NCI-H1694 treated with DMSO at 0.1 percent for 48 hours (cell line): ENCODE measurements at regions not wholly inside any gene's neighbourhood (a gene's known extent, or its start where the extent isn't known, plus 50 kb on each side); places are given as distances from the start of the nearest gene placed in this dataset.

Experiments
- DNase-seq: peaks from one replicate; lab custom pipeline; 2025; lab: John Stamatoyannopoulos, UW

DNA sequence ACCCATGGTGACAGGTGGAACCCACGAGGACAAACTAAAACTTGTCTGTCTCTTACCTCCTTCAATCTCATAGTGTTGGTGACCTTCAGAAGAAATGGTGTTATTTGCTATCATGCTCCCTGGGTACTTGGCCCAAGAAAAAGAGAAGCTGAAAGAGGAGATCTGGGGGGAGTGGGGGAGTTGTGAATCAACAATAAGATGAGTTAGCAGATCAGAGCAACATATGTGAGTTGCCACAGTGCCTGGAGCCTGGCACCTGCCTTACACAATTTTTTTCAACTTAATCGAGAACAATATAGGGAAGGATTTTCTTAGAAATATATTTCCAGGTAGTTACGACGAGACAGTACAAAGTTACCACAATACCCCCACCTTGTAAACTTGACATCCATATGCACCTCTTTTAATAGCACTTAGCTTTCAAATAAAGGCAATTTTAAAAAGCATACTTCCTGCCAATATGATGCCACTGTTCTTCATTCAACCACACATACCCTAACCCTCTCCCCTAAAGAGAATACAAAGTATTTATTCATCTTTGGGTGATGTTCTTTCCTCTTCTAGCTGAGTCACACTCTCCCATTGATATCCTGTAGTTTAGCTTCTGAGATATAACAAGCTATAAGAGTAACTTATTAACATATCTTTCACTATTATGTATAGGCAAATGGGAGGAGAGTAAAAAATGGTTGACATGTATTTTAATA lies 424.1 kb upstream of the OR4E1 start:
- DNase-seq = no peak

GRCh38 chr14:22097072-22097471 lies 423.5 kb upstream of the OR4E1 start:
- DNase-seq = no peak

GRCh38 chr14:22096514-22096895 lies 422.9 kb upstream of the OR4E1 start:
- DNase-seq = no peak

DNA sequence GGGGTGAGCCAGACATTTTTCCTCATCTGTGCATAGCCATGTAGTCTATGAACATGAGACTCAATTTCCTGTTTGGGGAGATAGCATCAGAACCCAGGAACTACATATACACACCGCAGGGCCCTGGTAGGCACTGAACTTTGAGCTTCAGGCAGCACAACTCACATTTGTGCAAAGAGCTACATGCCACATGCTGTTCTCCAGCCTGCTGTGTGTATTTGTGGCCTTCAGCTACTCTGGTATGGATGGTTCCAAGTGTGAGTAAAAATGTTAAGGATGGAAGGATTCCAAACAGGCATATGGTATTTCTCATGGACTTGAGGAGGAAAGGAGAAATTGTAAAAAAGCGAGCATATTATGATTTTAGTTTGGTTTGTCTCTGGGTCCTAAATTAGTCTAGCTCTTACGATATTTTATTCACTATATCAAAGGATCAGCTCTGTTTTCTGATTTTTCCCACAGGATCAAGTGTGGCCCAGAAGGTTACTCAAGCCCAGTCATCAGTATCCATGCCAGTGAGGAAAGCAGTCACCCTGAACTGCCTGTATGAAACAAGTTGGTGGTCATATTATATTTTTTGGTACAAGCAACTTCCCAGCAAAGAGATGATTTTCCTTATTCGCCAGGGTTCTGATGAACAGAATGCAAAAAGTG lies 422.4 kb upstream of the OR4E1 start:
- no peak for DNase-seq

- DNase-seq = no peak
These were observed 416.3 kb upstream of the OR4E1 start for GRCh38 chr14:22089940-22090339.

DNA sequence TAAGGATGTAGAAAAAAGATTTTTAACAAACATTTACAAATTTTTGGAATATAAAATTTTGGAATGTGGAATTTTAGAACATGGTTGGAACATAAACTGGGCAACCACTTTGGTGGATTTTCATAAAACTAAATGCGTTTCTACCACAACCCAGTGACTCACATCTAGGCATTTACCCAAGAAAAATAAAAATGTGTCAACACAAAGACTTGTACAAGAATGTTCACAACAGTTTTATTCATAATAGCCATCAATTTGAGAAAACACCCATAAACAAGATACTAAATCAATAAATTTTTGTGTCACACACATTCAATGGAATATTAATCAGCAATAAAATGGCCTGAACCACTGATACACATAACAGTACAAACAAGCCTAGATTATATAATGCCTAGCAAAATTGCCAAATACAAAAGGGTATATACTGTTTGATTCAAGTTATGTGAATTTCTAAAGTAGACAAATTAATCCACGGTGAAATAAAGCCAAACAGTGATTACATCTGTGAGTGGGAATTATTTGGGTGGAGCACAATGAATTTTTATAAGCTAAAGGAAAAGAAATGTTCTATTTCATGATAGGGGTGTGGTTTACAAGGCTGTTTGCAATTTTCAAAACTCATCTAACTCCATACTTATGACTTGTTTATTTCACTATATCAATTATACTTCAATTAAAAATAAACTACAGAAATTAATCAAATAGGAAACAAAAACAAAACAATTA lies 415.2 kb upstream of the OR4E1 start:
- no peak for DNase-seq

DNA sequence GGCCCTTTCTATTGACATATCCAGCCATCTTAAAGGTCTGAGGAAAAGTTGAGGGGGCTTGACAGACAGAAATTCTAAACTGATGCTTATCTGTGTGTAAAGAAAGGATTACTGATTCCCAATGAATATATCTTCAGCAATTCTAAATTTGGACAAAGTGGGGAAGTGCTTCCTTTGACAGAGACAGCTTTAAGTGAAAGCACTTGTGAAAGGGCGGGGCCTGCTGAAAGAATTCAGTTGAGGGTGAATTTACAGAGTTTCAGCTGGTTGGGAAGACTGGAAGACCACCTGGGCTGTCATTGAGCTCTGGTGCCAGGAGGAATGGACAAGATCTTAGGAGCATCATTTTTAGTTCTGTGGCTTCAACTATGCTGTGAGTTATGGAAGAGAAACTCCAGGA lies 412.5 kb upstream of the OR4E1 start:
- no peak for DNase-seq

- peak; percentile 52 for DNase-seq
These were observed 411.0 kb upstream of the OR4E1 start for GRCh38 chr14:22084393-22085281.

DNA sequence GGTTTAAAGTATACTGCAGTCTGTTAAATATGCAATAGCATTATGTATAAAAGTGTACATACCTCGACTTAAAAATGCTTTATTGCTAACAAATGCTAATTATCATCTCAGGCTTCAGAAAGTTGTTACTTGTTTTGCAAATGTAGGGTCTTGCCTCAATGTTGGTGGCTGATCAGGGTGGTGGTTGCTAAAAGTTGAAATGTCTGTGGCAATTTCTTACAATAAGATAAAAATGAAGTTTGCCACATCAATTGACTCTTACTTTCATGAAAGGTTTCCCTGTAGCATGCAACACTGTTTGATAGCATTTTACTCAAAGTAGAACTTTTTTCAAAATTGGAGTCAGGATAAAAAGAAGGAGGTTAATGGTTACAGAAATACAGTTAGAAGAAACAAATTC lies 407.7 kb upstream of the OR4E1 start:
- DNase-seq = no peak

- no peak for DNase-seq
These were observed 406.1 kb upstream of the OR4E1 start for GRCh38 chr14:22079766-22080165.

DNA sequence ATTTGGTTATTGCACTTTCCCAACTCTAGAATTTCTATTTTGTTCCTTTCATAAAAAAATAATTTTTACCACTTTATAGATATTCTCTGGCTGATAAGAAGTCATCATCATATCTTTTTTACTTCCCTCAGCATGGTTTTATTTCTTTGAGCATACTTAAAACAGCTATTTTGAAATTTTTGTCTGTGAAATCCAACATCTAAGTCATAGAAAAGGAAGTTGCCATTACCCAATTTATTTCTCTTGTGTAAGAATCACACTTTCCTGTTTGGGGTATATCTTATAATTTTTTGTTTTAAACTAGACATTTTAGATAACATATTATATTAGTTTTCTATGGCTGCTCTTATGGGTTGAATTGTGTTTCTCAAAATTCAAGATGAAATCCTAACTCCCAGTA lies 400.2 kb upstream of the OR4E1 start:
- no peak for DNase-seq

GRCh38 chr14:22071006-22071405 lies 397.4 kb upstream of the OR4E1 start:
- DNase-seq = no peak

GRCh38 chr14:22070119-22070982 lies 396.7 kb upstream of the OR4E1 start:
- no peak for DNase-seq

DNA sequence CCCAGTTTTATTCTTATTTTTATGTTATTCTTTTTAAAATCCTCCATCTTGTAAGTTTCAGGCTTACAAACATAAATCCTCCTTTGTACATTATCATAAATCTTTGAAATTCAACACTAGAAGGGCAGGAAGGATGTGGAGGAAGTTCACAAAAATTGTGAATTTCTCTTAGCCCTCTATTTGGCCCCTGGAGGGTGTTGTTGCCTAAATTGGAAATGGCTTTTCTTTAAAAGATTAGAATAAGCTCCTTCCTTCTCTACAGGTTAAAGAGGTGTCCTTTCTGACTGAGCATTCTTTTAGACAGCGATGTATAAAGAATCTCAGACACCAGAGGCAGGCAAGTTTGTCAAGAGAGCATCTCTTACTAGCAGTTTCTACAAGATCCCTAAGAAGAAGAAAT lies 391.7 kb upstream of the OR4E1 start:
- no peak for DNase-seq

DNA sequence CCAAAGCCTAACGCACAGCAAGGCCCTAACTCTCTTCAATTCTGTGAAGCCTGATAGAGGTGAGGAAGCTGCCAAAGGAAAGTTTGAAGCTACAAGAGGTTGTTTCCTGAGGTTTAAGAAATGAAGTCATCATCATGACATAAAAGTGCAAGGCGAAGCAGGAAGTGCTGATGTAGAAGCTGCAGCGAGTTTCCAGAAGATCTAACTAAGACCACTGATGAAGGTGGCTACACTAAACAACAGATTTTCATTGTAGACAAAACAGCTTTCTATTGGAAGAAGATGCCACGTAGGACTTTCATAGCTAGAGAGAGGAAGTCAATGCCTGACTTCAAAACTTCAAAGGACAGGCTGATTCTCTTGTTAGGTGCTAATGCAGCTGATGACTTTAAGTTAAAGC lies 385.6 kb upstream of the OR4E1 start:
- DNase-seq = no peak

DNA sequence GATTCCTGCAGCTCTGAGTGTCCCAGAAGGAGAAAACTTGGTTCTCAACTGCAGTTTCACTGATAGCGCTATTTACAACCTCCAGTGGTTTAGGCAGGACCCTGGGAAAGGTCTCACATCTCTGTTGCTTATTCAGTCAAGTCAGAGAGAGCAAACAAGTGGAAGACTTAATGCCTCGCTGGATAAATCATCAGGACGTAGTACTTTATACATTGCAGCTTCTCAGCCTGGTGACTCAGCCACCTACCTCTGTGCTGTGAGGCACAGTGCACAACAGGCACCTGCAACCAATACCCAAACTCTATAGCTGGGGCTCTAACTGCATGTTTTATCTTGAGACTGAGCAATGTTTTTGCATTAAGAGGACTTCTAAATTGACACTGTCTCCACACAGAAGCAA lies 379.2 kb upstream of the OR4E1 start:
- DNase-seq = no peak

DNA sequence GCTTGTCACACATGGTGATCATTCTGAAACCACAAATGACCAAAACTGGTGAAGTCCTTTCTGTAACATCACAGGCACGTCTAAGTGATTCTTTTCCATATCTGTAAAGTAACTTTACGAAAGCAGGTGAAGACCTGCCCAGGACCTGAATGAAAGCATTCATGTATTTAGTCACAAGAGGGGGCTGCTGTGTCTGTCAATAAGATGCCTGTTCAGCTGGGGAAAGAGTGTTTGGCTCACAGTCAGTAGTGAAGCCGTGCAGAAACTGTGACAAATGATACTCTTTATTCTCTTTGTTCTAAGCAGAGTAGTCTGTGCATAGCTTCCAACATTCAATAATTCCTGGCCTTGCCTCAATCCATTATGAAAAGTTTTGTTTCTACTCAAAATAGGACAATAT lies 373.5 kb upstream of the OR4E1 start:
- DNase-seq = no peak

DNA sequence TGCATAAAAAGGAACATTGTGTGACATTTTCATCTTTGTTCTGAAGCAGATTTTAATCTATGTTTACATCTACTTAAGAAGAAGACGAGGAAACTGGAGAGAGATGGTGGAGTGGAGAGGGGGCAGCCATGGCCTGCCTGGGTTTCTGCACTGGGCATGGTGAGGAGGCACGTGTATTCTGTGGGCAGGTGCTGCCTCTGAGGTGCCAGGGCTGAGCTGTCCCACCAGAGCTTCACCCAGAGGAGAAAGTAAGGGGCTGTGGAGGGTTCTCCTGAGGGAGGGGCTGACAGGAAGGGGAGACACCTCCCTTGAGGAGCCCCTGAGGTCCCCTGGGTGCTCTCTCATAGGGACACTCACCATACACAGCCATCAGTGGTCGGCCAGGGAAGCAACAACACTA lies 372.4 kb upstream of the OR4E1 start:
- DNase-seq = no peak

DNA sequence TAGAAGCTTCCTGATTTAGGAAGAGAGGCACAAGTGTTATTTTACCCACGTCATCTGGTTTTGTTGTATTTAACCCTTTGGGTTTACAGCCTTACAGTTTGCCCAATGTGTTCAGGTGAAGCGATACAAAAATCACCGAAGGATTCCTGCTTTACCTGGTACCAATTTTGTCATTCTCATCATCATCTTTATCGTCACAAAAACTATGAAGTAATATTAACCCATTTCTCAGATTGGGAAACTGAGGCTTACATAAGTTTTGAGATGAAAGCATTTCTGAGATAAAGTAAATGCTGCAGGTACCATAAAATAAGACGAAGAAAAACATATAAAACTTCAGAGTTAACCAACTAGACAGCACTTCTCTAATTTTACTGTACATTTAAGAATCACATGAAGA lies 370.6 kb upstream of the OR4E1 start:
- no peak for DNase-seq

DNA sequence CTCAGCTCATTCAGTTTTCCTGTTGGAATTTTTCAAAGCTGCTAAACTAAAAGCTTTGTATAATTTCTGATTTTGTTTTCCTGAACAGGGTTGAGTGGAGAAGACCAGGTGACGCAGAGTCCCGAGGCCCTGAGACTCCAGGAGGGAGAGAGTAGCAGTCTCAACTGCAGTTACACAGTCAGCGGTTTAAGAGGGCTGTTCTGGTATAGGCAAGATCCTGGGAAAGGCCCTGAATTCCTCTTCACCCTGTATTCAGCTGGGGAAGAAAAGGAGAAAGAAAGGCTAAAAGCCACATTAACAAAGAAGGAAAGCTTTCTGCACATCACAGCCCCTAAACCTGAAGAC lies 367.1 kb upstream of the OR4E1 start:
- no peak for DNase-seq

GRCh38 chr14:22039938-22040780 lies 366.5 kb upstream of the OR4E1 start:
- no peak for DNase-seq
